Fibroblast of the conjunctiva (primary cell): ENCODE measurements at regions not wholly inside any gene's neighbourhood (a gene's known extent, or its start where the extent isn't known, plus 50 kb on each side); places are given as distances from the start of the nearest gene placed in this dataset.
A peak's percentile ranks its signal among the peaks of the same experiment; 100 is the strongest.
"Not testable (repeated sequence)": the region's sequence is repeated elsewhere in the genome, so short reads cannot be mapped to it uniquely, and the experiment has no call there.

ENCODE experiments used
- DNase-seq: peaks from one replicate; pipeline ENCODE4 v3.0.0-alpha.2; 2010; ENCODE audit warnings: low read depth

DNA sequence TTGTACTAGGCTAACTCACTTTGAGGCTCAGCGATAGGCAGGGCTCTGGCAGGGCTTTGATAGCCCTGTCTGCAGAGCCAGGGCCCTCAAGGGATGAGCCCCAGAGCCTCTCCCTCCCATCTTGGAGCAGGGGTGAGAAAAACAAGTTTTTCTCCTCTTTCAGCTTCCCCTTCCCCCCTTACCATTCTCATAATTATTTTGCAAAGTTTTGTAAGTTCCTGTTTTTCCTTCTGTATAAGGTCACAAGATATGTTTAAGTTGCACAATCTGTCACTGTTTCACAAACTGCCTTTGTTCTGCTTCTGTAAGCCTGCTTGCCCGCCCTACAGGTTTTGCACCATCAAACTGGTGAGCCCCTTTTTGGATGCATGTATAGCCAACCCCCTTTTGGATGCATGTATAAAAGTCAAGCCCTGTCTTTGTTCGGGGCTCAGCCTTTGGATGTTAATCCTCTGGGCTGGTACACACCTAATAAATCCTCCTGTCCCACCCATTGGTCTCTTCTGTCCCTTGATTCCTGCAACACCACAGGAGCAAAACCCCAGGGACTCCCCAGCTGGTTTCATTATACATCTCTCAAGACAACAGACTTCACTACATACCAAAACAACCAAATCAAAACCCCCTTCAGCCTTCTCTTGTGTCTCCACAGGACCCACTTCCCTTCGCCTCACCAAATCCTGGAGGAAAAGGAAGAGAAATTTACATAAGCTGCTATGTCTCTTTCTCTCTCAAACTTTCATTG, 52.5 kb upstream of the RESF1 start:
- DNase-seq: no peak

DNA sequence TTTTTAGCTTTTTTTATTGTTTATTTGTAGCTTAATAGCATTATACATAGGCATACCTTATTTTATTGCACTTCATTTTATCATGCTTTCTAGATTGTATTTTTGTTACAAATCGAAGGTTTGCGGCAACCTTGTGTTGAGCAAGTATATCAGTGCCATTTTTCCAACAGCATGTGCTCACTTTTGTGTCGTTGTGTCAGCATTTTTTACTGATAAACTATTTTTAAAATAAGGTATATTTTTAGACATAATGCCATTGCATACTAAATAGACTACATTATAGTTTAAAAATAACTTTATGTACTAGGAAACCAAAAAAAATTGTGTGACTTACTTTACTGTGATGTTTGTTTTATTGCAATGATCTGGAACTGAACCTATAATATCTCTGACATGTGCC, 56.2 kb upstream of the RESF1 start:
- no peak for DNase-seq

DNA sequence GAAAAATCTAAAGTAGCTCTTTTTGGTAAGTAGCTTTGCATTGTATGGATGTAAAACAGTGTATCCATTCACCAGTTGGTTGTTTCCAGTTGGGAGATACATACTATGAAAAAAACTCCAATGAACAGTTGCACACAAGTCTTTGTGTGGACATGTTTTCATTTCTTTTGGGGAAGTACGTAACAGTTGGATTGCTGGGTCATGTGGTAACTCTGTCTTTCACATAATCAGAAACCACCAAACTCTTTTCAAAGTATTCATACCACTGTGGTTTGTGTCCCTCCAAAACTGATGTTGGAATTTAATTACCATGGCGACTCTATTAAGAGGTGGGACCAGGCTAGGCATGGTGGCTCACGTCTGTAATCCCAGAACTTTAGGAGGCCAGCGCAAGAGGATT, 58.9 kb upstream of the RESF1 start:
- DNase-seq: no peak

DNA sequence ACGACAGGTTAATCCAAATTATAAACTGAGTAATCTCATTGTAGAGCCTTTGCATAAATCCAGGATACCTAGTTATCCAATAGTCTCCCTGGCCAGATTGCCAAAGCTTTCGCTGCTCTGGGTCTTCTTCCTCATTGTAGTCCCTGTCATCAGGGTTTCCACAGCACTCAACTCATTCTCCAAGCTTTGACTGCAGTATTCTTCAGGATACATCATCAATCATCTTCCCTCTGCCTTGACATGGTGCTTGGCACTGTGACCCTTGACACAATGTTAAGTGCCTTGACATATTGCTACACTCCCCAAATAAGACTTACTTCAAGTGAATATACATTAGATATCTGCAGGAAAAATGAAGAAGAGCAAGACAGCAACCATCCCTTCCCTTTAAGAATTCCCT, 60.1 kb upstream of the RESF1 start:
- DNase-seq: no peak

DNA sequence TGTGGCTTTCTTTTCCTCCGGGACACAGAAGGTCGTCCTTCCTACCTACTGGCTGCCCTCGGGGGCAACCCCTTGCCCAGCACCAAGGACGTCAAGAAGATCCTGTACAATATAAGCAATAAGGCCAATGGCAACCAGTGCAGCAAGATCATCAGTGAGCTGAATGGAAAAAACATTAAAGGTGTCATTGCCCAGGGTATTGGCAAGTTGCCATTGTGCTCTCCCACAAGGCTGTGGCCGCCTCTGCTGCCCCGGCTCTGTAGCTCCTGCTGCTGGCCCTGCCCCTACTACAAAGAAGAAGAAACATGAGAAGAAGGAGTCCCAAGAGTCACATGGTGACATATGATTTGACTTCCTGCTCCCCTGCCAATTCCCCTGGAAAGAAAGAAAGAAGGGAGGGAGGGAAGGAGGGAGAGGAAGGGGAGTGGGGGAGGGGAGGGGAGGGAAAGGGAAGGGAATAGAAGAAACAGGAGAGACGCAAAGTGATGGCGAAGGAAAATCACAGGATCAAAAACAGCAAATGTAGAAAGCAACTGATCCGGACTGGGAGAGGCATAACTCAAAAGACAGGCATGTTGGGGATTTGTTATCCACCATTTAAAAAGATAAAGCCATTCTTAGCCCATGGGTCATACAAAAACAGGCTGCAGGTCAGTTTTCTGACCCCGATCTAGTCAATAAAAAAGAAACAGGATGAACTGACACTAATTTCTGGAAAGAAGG, 61.3 kb upstream of the RESF1 start:
- no peak for DNase-seq

DNA sequence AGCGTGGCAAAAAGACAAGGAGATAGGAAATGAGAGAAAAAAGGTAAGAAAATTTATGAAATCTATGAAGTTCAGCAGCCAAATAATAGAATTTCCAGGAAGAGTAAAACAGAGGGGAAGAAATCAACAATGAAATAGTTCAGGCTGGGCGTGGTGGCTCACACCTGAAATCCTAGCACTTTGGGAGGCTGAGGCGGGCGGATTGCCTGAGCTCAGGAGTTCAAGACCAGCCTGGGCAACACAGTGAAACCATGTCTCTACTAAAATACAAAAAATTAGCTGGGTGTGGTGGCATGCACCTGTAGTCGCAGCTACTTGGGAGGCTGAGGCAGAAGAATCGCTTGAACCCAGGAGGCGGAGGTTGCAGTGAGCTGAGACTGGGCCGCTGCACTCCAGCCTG, 62.1 kb upstream of the RESF1 start:
- not testable (repeated sequence) for DNase-seq

DNA sequence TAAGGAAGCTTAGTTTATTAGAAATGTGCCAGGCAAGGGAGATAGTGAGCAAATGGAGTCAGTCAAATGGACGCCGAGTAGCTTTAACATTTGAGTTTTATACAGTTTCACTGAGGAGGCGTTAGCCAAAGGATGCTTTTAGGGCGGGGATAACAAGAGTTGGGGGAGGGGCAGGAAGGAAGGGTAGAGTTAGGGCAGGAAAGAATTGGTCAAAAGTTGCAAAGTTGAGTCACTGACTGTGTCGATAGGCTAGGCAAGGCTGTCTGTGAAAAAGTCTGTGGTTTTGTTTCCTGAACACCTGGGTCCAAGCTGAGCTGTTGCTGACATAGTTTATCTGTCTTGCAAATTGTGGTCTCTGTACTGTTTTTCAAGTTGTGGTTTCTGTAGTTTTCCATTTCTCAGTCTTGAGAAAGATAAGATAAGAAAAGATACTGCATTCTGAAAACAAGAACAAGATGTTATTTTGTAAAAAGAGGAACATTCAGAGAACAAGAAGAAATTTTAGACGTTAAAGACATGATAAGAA, 62.6 kb upstream of the RESF1 start:
- no peak for DNase-seq

DNA sequence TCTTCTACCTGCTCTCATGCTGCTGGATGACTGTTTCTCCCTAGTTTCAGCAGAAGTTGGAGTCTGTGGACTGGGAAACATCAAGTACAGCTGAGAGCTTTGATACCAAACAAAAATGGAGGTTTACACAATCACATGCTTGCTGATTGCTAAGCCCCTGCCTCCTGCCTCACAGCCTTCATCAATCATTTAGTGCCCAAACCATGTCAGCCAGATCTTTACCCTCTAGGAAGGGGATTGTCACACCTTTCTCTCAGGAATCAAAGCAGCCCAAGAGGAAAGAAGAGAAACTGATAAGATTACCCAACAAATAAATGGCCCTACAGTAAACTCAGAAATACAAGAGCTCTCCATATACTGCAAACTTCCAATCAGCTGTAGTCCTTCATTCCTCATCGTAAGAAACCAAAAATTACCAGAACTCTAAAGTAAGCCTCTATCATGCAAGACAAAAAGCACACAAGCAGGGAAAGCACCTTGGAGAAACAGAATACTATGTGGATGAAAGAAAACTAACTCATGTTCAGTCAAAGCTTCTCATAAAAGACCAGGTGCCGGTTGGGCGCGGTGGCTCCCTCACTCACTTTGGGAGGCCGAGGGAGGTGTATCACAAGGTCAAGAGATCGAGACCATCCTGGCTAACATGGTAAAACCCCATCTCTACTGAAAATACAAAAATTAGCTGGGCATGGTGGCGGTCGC, 63.6 kb upstream of the RESF1 start:
- DNase-seq: no peak

DNA sequence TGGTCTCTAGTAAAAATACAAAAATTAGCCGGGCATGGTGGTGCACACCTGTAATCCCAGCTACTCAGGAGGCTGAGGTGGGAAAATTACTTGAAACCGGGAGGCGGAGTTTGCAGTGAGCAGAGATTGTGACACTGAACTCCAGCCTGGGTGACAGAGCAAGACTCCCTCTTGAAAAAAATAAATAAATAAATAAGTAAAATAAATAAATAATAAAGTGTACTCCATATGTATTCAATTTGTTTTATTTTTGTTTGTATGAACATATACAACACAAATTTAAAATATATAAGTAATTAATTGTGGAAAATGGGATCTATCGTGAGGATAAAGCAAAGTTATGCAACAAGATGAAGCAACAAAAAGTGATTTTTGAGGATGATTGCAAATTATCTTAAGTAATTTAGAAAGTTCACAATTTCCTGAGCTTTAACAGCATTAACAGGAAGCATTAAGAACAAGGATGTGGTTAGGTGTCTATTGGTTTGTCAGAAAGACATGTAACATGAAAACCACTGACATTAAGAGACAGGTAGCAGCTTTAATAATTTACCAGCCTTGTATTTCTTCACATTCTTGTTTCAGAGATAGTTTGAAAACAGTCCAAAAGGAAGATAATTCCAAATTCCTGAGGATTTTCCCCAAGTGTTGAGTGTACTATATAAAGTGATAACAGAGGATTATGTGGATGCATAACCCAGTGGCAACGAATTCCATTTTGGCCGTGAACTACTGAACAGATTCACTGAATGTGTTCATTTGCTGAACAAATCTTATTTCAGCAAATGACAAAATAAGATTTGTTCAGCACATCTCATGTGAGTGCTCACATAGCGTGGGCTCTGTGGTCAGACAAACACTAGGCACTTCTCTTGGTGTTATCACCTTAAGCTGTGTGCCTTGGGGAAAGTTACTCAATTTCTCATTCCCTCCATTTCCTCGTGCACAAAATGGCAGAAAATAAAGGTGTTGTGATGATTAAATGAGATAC, 68.6 kb upstream of the RESF1 start:
- DNase-seq: no peak

DNA sequence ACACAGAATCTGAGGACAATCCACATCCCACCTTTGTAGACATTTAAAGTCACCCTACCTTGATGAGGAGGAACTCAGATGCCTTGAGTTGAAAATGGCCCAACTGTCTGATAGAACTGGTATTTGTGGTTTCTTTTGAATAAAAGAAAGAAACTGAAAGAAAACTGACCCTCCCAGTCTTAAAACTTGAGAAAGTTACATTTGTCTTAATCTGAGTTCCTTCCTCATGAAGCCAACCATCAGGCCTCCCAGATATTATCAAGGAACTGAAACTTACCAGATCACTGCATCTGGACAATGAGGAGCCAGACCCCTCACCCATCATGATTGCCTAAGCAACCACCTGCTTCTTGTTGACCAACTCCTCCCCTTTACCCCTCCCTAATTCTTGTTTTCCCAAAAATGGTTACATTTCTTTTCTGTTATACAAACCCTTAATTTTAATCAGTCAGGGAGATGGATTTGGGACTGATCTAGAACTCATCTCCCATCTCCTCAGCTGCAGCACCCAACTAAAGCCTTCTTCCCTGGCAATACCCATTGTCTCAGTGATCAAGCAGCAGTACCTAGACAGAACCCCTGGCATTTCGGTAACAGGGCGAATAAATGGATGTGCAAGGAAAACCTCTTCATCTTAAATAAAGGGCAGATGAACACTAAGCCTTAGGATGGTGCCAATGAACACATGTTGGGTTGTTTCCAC, 72.0 kb upstream of the RESF1 start:
- no peak for DNase-seq

DNA sequence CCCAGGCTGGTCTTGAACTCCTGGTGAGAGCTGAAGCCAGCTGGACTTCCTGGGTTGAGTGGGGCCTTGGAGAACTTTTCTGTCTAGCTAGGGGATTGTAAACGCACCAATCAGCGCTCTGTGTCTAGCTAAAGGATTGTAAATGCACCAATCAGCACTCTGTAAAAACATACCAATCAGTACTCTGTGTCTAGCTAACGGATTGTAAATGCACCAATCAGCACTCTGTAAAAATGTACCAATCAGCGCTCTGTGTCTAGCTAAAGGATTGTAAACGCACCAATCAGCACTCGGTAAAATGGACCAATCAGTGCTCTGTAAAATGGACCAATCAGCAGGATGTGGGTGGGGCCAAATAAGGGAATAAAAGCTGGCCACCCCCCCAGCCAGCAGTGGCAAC, 76.5 kb upstream of the RESF1 start:
- DNase-seq: not testable (repeated sequence)

DNA sequence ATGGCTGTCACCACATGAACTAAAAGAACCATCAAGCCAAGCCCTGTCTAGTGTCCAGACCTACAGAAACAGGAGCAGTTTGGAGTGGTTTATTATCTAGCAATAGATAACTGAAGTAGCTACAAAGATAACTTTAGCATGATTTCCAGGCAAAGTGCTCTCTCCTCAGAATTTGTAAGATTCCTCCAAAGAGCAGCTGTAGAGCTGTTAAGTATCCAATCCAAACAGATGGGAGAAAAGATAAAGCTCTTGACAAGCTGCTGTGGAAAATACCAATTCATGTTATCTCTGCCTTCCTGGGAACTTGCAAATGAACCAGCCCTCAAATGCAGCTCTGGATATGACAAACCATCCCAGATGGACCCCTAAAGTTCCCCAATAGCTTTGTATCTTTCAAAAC, 78.9 kb upstream of the RESF1 start:
- DNase-seq: no peak

DNA sequence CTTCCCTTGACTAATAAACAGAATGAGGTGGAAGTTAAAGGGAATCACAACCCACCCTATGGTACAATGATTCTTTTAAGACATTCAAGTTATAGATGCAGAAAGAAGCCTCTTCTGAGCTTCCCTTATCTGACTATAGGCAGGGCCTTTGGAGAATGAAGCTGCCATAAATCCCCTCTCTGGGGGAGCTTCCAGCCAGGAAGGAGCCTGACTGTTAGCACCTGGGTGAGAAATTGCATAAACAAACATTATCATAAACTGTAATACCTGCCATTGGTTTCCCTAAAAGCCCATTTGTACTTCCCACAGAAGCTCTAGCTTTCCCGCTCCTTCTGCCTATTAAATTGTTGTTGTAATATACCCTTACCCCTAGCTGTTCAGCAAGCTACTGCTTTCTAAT, 81.3 kb upstream of the RESF1 start:
- DNase-seq: no peak

DNA sequence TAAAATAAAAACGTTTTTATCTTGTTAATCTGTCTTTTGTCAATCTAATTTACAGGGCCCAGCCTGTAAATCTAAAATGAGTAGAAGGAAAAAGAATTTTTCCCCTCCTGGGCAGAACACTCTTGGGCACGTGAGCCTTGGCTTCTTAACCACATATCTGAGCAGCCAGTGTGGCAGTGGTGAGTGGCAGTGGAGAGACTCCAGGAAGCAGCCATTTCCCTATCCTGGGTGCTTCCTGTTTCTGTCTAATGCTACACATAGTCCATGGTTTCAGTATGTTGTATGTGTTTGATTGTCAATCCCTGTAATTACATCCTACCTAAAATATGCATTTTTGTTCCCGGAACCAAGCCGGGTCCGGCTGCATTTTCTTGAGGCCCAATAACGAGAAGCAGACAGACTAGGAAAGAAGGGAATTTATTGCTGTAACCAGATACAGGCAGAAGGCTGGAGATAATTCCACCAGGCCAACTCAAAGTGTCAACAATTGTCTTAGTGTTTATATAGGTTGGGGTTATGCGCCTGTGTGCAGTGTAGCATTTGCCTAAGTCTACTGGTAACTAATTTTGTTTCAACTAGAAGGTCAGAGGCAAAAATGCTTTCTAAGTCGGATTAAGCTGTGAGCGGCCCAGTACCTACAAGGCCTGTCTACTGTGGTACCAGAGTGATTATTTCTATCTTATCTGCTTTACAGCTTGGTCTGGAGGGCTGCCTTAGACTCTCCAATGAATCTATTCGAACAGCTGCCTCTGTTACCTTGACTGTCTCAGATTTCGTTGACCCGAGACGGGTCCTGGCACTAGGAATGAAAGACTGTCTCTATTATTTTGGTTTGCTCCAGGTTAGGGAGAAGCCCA, 82.4 kb upstream of the RESF1 start:
- DNase-seq: no peak

DNA sequence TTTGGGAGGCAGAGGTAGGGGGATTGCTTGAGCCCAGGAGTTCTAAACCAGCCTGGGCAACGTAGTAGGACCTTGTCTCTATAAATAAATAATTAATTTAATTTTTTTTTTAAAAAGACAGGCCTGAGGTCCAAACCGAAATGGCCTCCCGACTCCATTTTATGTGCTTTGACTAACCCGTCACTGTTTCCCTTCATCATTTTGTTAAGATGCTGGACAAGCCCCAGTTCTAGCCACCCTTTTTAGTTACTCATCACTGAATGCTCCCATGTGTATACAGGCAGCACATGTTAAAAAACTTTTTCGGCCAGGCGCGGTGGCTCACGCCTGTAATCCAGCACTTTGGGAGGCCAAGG, 83.6 kb upstream of the RESF1 start:
- no peak for DNase-seq

DNA sequence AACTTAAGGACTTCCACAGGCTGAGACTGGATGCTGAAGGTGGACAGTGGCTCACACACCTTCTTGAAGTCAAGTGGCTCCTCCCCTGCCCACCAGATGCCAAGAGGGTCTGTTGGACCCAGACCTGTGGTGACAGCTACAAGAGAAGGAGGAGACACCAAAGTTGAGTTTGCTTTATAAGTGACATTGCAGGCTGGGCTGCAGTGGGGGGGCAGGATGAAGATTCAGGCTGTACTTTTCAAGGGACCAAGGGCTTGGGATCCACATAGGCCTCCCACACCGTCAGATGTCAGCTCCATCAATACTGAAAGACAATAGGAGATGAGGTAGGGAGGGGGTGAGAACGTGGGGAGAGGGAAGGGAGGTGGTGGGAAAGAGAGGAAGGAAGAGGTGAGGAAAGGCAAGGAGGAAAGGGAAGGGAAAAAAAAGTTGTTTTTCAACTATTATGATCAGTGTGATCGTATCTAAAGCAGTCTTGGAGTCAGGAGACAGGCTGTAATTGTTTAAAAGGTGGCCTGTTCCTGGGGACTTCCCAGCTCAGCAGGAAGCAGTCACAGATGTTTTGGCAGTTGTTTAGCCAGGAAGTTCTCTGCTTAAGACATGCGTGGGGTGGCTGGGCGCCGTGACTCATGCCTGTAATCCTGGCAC, 84.1 kb upstream of the RESF1 start:
- peak; percentile 35 for DNase-seq

DNA sequence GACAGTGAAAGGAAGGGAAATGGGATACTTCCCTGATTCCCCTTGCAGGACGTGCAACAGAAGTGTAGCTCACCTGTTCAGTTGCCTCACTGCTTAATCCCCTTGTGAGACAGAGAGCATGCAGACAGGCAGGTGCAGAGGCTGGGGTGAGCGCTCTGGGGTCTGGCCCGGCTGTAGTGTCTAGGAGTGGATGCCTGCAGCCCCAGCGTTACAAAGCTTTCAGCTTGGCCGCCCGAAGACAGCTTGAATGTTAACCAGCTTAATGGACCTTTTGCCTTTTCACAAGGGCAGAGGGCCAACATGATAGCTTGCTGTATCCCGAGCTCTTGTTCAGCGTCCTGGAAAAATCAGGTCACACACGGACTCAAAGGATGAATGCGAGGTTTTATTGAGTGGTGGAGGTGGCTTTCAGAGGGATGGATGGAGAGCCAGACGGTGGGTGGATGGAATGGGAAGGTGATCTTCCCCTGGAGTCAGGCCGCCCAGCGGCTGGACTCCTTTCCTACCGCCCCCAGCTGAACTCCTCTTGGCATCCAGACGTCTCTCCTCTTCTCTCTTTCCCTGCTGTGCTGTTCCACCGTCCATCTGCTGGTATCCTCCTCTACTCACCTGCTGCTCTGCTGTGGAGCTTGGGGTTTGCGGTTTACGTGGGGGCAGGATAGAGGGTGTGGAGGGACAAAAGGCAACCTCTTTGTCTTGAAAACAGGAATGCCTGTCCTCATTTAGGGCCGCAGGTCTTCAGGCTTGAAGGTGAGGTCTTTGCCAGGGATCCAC, 86.2 kb upstream of the RESF1 start:
- DNase-seq: no peak

DNA sequence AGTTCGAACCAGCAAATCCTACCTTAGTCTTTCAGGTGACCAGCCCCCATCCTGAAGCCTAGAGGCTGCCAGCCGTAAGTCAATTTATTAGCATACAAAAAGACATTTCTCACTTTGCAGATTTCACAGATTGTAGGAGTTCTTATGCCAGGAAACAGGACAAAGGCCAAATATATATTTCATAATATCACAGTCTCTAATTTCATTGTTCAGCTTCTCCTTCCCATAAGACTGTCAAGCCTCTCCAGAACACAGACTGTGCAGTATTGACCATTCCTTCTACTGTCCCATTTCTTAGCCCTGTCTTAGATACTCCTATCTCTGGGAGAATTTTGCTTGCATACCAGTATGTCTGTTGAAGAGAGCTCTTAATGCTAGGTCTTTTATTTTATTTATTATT, 89.2 kb upstream of the RESF1 start:
- DNase-seq: no peak

DNA sequence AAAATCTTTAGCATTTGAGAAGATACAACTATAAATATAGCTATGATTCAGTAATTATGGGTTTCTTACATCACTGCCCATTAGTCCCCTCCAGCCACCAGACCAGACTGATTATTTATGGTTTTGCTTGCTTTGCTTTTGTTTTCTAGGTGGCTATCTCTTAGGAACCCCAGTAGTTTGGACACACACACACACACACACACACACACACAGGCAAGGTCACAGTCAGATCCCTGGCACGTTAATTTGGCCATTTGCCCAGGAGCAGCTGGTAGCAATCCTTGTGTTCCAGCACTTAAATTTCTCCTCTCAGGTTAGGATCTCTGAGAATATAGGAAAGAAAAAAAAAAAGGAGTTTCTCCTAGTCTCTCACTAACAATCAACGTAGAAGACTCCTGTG, 90.2 kb upstream of the RESF1 start:
- peak; percentile 8 for DNase-seq
